Transverse colon (tissue), 4 donors: ENCODE measurements at regions not wholly inside any gene's neighbourhood (a gene's known extent, or its start where the extent isn't known, plus 50 kb on each side); places are given as distances from the start of the nearest gene placed in this dataset.

Source experiments
- DNase-seq: peaks from one replicate; pipeline ENCODE4 v3.0.0-alpha.2; 2019
- H3K27ac ChIP-seq, 4 donors: fragments of 200-600 bp; sonication (generic); 2 replicates each; pipeline ENCODE4 v1.5.1; 2016 to 2018; ENCODE audit warnings: inconsistent platforms in 4 of 4
- H3K27me3 ChIP-seq: fragments of 200-600 bp; sonication (generic); 2 replicates; pipeline ENCODE4 v1.5.1; 2017; ENCODE audit warnings: inconsistent platforms
- H3K36me3 ChIP-seq, 4 donors: fragments of 200-600 bp; sonication (generic); 2 replicates each; pipeline ENCODE4 v1.5.1; 2017 to 2019; ENCODE audit warnings: inconsistent platforms in 4 of 4
- H3K4me1 ChIP-seq, 4 donors: fragments of 200-600 bp; sonication (generic); 2 replicates each; pipeline ENCODE4 v1.5.1; 2017 to 2020; ENCODE audit warnings: inconsistent platforms in 4 of 4
- H3K4me3 ChIP-seq, 4 donors: fragments of 200-600 bp; sonication (generic); 1 replicate in 1 of 4; 2 replicates in 3 of 4; pipeline versions ENCODE4 v1.5.1 to v1.6.1; 2017 to 2019; ENCODE audit warnings: inconsistent platforms in 4 of 4
- H3K9me3 ChIP-seq, 2 donors: fragments of 200-600 bp; sonication (generic); 2 replicates each; pipeline ENCODE4 v1.5.1; 2017 to 2019; ENCODE audit warnings: inconsistent platforms in 2 of 2
- EP300 ChIP-seq: sonication (generic); formaldehyde crosslinking; IDR thresholded peaks from one replicate; pipeline ENCODE4 v1.6.1; 2017; ENCODE audit warnings: antibody characterized with exemption, low read depth
- POLR2A ChIP-seq: fragments of 450-650 bp; IDR thresholded peaks from one replicate; pipeline ENCODE4 v1.6.1; 2016; ENCODE audit warnings: antibody characterized with exemption, mild to moderate bottlenecking, moderate library complexity
- POLR2AphosphoS5 ChIP-seq, 3 donors: sonication (generic); formaldehyde crosslinking; IDR thresholded peaks; one replicate each; pipeline ENCODE4 v1.6.1; 2016; ENCODE audit warnings: antibody characterized with exemption in 3 of 3
- WGBS, 2 donors: methylation state at CpG; one replicate each; pipeline ENCODE4 v1.1.5; 2018; ENCODE audit warnings: low coverage in 1 of 2; 5-methylcytosine and 5-hydroxymethylcytosine counted together
- in situ Hi-C, 4 donors: fragments of 200-750 bp; cut with MboI; loops; one replicate each; pipeline versions ENCODE4 v1.15.0 to v1.15.1; 2017; ENCODE audit warnings: low sequenced_read_pairs in 3 of 4, low pct_ligation_motif_present in 1 of 4, low pct_unique_long_range_greater_than_20kb in 1 of 4
- intact Hi-C: fragments of 100-400 bp; cut with DNase I; formaldehyde crosslinking; loops from one replicate; pipeline ENCODE4 v1.15.1; 2023; ENCODE audit warnings: low total_unique reads
- TF ChIP-seq, protein P1 (sequence below), 5 experiments: fragments of 200-600 bp in 3 of 5; fragments of 450-650 bp in 2 of 5; sonication (generic) in 3 of 5; IDR thresholded peaks; 1 replicate in 2 of 5; 2 replicates in 3 of 5; pipeline ENCODE4 v1.5.1; 2016 to 2017; ENCODE audit warnings: antibody characterized with exemption in 5 of 5, inconsistent platforms in 3 of 5, mild to moderate bottlenecking in 2 of 5, moderate library complexity in 1 of 5

DNA sequence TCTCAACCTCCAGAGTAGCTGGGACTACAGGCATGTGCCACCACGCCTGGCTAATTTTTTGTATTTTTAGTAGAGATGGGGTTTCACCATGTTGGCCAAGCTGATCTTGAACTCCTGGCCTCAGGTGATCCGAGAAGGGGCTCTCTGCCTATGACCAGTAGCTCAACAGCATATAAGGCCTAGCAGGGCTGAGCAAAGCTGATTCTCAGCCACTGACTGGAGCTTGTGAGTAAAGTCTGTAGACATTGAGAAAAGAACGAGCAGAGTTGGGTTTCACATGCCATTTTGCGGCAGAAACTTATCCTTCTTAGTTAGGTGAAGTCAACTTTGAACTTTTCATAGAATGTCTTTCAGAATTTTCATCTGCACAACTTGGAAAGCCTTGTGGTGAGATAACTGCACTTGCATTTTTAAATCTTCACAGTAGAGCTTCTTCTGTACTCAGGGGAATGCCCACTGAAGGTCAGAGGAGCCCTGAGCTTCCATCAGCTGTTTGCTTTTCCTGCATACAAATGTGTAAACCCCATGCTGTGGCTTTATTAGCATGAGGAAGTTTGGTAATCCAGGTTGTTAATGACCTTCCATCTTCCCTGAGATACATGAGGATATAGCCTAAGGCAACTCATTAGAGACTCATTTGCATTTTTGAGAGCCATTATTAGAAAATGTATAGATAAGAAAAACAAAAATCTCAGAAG, 602.4 kb downstream of the METTL4 start:
- Histone ChIP-seq H3K36me3 (no peaks in the 10 kb centered on the region), H3K27ac (no peak overlapping the region), H3K4me3 (no peak overlapping the region), H3K27me3 (no peaks in the 10 kb centered on the region), H3K4me1 (no peaks in the 10 kb centered on the region), H3K9me3 (no peaks in the 10 kb centered on the region)
- intact Hi-C loops, result no loop called here
- no peak for TF ChIP-seq POLR2AphosphoS5 (IDR thresholded peaks at IDR 0.05)
- DNase-seq, result no peak
- in situ Hi-C loops, result no loop called here
- 83 to 84% methylated on average over 1 to 4 of the region's 4 CpGs for WGBS, 2 donors

DNA sequence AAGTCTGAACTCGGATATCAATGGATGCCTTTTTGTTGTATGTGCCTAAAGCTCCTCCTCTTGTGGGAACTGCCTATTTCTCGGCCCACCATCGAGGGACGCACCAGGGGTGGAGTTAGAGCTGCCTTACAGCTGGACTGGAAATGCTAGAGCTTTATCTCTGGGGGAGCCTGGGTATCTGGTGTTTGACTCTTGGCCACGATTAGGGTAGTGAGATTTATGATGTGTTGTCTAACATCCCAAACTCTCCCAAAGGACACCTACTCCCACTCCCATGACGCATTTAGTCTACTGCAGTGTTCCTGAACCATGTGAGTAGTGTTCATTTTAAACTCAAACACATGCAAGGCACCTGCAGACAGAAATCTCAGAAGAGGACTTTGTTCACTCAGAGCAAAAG, 594.8 kb downstream of the METTL4 start:
- Histone ChIP-seq H3K27ac (no peak overlapping the region), H3K36me3 (no peaks in the 10 kb centered on the region), H3K4me1 (no peaks in the 10 kb centered on the region), H3K27me3 (no peaks in the 10 kb centered on the region), H3K9me3 (no peaks in the 10 kb centered on the region), H3K4me3 (no peak overlapping the region)
- 33 to 40% methylated on average over 1 to 6 of the region's 6 CpGs for WGBS, 2 donors
- no peak for DNase-seq
- intact Hi-C loops (no loop called here), in situ Hi-C loops (no loop called here)
- no peak for TF ChIP-seq EP300
- no peak for TF ChIP-seq POLR2AphosphoS5 (IDR thresholded peaks at IDR 0.05)
- TF ChIP-seq, protein P1, sequence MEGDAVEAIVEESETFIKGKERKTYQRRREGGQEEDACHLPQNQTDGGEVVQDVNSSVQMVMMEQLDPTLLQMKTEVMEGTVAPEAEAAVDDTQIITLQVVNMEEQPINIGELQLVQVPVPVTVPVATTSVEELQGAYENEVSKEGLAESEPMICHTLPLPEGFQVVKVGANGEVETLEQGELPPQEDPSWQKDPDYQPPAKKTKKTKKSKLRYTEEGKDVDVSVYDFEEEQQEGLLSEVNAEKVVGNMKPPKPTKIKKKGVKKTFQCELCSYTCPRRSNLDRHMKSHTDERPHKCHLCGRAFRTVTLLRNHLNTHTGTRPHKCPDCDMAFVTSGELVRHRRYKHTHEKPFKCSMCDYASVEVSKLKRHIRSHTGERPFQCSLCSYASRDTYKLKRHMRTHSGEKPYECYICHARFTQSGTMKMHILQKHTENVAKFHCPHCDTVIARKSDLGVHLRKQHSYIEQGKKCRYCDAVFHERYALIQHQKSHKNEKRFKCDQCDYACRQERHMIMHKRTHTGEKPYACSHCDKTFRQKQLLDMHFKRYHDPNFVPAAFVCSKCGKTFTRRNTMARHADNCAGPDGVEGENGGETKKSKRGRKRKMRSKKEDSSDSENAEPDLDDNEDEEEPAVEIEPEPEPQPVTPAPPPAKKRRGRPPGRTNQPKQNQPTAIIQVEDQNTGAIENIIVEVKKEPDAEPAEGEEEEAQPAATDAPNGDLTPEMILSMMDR (IDR thresholded peaks at IDR 0.05), result no peak
- no peak for TF ChIP-seq POLR2A

DNA sequence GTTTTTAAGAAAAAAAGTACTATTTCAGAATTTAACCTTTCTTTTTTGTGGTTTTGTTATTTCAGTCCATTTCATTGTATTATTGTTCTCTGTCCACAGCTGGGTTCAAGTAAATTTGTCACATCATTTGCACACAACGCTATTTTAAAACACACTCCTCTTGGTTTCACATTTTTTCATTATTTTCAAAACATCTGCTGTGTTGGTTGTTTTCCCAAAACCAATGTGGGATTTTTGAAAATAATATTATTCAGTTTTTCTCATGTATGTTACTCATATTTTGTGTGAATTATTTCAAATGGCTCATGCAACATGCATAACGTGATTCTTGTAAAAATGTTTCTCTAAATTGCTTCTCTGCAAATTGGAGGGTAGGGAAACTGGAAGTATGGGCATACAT, 589.2 kb downstream of the METTL4 start:
- intact Hi-C loops (no loop called here), in situ Hi-C loops (no loop called here)
- Histone ChIP-seq H3K9me3 (no peaks in the 10 kb centered on the region), H3K27ac (no peak overlapping the region), H3K27me3 (no peaks in the 10 kb centered on the region), H3K4me1 (no peaks in the 10 kb centered on the region), H3K4me3 (no peak overlapping the region), H3K36me3 (no peaks in the 10 kb centered on the region)
- WGBS, 2 donors, result 65 to 79% methylated on average over 2 of the region's 2 CpGs
- no peak for DNase-seq
- TF ChIP-seq POLR2A (no peak), POLR2AphosphoS5 (IDR thresholded peaks at IDR 0.05) (no peak), EP300 (no peak)
- TF ChIP-seq, protein P1 (IDR thresholded peaks at IDR 0.05), result no peak

DNA sequence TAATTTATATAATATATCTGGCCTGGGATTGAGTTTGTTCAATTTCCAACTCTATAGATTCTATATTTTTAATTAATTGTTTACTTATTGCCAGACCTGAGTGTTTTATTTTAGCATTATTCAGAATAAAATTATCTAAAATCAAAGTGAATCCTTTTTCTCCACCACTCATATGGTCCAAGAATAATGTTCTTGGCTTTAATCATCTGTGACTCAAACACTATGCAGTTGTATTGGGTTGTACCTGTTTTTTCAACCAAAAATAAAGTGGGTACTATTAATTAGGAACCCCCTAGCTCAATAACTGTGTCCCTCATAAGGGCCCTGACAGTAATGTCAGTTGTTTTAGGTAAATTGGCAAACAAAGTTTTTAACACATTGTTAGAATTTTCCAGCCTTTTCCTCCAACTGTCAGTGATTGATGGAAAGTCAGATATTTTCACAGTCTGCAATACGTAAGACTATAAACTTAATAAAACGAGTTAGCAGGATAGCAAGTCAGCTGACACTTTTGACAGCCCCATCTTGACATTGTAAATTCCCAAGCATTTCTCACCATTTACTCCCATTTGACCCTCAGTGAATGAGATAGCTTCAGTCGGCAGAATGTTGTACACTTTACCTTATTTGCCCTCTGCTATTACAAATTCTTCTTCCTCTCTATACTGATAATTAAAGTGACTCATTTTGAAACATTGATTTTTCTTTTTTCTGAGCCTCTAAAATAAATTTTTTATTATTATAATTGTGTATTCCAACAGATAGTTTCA, 587.4 kb downstream of the METTL4 start:
- Histone ChIP-seq H3K4me3 (no peak overlapping the region), H3K4me1 (no peaks in the 10 kb centered on the region), H3K27me3 (no peaks in the 10 kb centered on the region), H3K36me3 (no peaks in the 10 kb centered on the region), H3K9me3 (no peaks in the 10 kb centered on the region), H3K27ac (no peak overlapping the region)
- TF ChIP-seq, protein P1 (IDR thresholded peaks at IDR 0.05), result no peak
- TF ChIP-seq EP300 (no peak), POLR2A (no peak), POLR2AphosphoS5 (IDR thresholded peaks at IDR 0.05) (no peak)
- DNase-seq, result no peak
- intact Hi-C loops, result no loop called here
- in situ Hi-C loops, result no loop called here
- WGBS, 2 donors, result 47 to 48% methylated on average over 3 of the region's 3 CpGs
